ENCODE measurements at regions not wholly inside any gene's neighbourhood (a gene's known extent, or its start where the extent isn't known, plus 50 kb on each side); places are given as distances from the start of the nearest gene placed in this dataset.

DNA sequence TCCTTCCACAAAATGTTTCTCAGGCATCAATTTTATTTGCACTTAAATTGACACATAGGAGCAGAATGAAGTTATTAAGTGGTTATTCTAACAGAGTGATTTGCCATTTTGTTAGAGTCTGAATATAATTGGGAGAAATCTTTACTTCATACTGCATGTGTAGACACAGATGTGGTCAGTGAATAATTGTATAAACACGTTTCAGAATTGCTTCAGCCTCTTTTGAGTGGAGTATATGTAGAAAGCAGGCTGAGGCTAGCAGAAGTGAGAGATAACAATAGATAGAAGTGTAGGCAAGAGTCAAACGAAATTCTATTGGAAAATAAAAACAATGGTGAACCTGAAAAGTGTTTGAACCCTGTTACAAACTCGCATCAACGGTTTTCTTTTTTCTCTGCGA is 270.7 kb downstream of the TMEM167A start:
- Histone ChIP-seq H3K4me3 (ENCODE audit: severe bottlenecking) (no peak overlapping the region), H3K27ac (ENCODE audit: poor library complexity, severe bottlenecking) (no peak overlapping the region), H3K4me1 (ENCODE audit: insufficient read depth, poor library complexity, severe bottlenecking) (no peaks in the 10 kb centered on the region), H3K9me3 (ENCODE audit: severe bottlenecking) (no peaks in the 10 kb centered on the region), H3K27me3 (ENCODE audit: insufficient read depth, poor library complexity, severe bottlenecking) (no peaks in the 10 kb centered on the region), H3K36me3 (ENCODE audit: low read depth) (no peaks in the 10 kb centered on the region)
- TF ChIP-seq, protein P1, sequence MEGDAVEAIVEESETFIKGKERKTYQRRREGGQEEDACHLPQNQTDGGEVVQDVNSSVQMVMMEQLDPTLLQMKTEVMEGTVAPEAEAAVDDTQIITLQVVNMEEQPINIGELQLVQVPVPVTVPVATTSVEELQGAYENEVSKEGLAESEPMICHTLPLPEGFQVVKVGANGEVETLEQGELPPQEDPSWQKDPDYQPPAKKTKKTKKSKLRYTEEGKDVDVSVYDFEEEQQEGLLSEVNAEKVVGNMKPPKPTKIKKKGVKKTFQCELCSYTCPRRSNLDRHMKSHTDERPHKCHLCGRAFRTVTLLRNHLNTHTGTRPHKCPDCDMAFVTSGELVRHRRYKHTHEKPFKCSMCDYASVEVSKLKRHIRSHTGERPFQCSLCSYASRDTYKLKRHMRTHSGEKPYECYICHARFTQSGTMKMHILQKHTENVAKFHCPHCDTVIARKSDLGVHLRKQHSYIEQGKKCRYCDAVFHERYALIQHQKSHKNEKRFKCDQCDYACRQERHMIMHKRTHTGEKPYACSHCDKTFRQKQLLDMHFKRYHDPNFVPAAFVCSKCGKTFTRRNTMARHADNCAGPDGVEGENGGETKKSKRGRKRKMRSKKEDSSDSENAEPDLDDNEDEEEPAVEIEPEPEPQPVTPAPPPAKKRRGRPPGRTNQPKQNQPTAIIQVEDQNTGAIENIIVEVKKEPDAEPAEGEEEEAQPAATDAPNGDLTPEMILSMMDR (IDR thresholded peaks at IDR 0.05; ENCODE audit: poor library complexity, severe bottlenecking), result no peak
- ATAC-seq (ENCODE audit: low read depth) (peak; percentile 90), DNase-seq (ENCODE audit: low spot score) (no peak)

DNA sequence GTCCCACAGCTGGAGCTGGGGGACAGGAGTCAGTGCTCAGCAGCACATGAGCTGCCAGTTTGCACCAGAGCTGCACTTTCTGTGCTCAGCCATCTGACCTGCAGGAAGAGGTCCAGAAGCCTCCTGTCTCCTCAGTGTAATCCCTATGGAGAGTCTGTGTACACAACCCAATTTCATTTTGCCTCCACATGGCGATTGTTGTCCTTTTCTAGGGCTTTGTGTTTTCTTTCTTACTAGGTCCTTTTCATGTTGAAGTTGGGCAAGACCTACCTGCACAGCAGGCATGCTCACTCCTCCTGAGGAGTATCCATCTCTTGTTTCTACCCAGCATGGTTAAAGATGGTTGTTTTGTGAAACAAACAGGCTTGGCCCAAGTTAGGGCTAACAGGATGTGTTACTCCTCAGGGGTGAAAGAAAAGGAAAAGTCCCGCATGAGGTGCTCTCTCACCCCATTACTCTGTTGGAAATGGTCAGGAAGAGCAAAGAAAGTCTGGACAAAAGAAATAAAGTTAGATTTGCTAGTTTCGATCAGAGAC is 273.0 kb downstream of the TMEM167A start:
- no peaks in the 10 kb centered on the region for H3K9me3 ChIP-seq (ENCODE audit: severe bottlenecking)
- no peak for ATAC-seq (ENCODE audit: low read depth)

DNA sequence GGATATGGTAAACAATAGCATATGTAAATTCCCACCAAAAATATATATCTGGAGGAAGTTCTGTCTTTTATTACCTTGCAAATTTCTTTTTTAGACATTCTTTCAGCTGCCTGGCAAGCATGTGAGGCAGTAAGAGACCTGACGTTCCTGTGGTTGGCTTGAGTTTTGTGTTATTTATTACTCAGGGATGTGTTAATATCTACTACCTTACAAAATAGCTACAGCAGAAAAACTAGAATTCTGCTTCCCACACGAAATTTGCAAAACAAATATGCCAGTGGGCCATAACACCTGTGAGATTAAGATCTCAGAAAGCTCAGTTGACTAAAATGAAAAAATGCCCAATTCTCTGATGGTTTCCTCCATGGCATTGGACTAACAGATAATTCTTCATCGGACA is 274.2 kb downstream of the TMEM167A start:
- TF ChIP-seq, protein P1 (IDR thresholded peaks at IDR 0.05; ENCODE audit: poor library complexity, severe bottlenecking), result no peak
- no peaks in the 10 kb centered on the region for H3K9me3 ChIP-seq (ENCODE audit: severe bottlenecking)
- ATAC-seq (ENCODE audit: low read depth), result no peak
- DNase-seq (ENCODE audit: low spot score), result no peak
- no peaks in the 10 kb centered on the region for H3K4me1 ChIP-seq (ENCODE audit: insufficient read depth, poor library complexity, severe bottlenecking)
- no peak overlapping the region for H3K27ac ChIP-seq (ENCODE audit: poor library complexity, severe bottlenecking)
- no peaks in the 10 kb centered on the region for H3K36me3 ChIP-seq (ENCODE audit: low read depth)
- peaks cover 4% of the 10 kb centered on the region for H3K27me3 ChIP-seq (ENCODE audit: insufficient read depth, poor library complexity, severe bottlenecking)
- no peak overlapping the region for H3K4me3 ChIP-seq (ENCODE audit: severe bottlenecking)

More for the DNA sequence above, 273.0 kb downstream of the TMEM167A start:
- no peak for DNase-seq (ENCODE audit: low spot score)
- no peaks in the 10 kb centered on the region for H3K36me3 ChIP-seq (ENCODE audit: low read depth)
- H3K27ac ChIP-seq (ENCODE audit: poor library complexity, severe bottlenecking), result no peak overlapping the region
- H3K27me3 ChIP-seq (ENCODE audit: insufficient read depth, poor library complexity, severe bottlenecking), result no peaks in the 10 kb centered on the region
- H3K4me3 ChIP-seq (ENCODE audit: severe bottlenecking), result no peak overlapping the region
- H3K4me1 ChIP-seq (ENCODE audit: insufficient read depth, poor library complexity, severe bottlenecking), result no peaks in the 10 kb centered on the region
- TF ChIP-seq, protein P1 (IDR thresholded peaks at IDR 0.05; ENCODE audit: poor library complexity, severe bottlenecking), result no peak

DNA sequence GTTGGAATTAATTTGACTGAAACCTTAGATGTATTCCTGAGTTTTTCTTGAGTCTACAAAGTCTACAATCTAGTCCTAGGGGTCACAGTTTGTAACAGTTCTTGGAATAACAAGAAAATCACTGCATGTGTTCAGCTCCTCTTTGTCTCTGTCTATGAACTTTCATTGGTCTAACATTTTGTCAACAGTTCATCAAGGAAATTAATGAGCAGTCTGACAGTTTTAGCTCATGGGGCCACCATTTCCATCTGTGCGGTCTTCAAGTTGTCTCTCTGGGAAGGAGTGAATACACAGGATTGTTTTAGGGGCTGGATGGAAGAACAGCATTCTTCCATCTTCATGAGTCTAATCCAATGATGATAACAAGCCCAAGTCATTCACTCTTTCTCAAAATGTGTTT is 276.4 kb downstream of the TMEM167A start:
- Histone ChIP-seq H3K27ac (ENCODE audit: poor library complexity, severe bottlenecking) (no peak overlapping the region), H3K4me1 (ENCODE audit: insufficient read depth, poor library complexity, severe bottlenecking) (no peaks in the 10 kb centered on the region), H3K36me3 (ENCODE audit: low read depth) (no peaks in the 10 kb centered on the region), H3K27me3 (ENCODE audit: insufficient read depth, poor library complexity, severe bottlenecking) (peaks cover 7% of the 10 kb centered on the region), H3K4me3 (ENCODE audit: severe bottlenecking) (no peak overlapping the region), H3K9me3 (ENCODE audit: severe bottlenecking) (no peaks in the 10 kb centered on the region)
- TF ChIP-seq, protein P1 (IDR thresholded peaks at IDR 0.05; ENCODE audit: poor library complexity, severe bottlenecking), result no peak
- ATAC-seq (ENCODE audit: low read depth) (no peak), DNase-seq (ENCODE audit: low spot score) (no peak)

DNA sequence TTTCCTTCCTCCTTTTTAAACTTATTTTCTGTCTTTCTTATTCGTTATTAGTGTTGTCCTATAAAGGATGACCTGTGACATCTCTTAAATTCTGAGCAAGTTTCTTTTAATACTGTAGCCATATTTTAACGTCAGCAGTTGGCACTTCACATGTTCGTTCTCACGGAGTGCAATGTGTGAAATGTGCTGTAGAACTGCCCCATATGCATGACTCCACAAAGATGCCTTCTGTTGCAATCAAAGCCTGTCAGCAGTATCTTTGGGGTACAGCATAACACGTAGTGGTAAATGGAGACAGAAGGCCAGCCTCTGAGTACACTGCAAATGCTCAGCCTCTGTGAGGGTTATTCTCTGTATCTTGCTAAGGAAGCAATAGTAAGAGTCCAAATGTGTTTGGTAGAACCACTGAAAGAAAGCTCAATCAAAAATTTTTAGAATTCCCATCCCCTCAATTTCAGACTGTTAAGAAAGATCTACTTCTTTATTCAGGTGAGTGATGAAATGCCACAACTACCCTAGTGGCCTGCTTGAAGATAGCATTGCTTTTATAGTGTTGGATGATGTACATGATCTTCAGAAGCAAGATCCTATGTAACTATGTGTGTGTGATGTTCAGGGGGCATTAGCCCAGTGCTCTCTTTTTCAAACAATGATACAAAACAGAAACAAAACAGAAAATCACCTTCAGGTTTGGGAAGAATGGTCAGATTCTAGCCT is 277.7 kb downstream of the TMEM167A start:
- TF ChIP-seq, protein P1 (IDR thresholded peaks at IDR 0.05; ENCODE audit: poor library complexity, severe bottlenecking), result peak; percentile 14
- Histone ChIP-seq H3K27me3 (ENCODE audit: insufficient read depth, poor library complexity, severe bottlenecking) (peaks cover 7% of the 10 kb centered on the region), H3K4me1 (ENCODE audit: insufficient read depth, poor library complexity, severe bottlenecking) (no peaks in the 10 kb centered on the region), H3K4me3 (ENCODE audit: severe bottlenecking) (no peak overlapping the region), H3K36me3 (ENCODE audit: low read depth) (no peaks in the 10 kb centered on the region), H3K27ac (ENCODE audit: poor library complexity, severe bottlenecking) (no peak overlapping the region), H3K9me3 (ENCODE audit: severe bottlenecking) (no peaks in the 10 kb centered on the region)
- DNase-seq (ENCODE audit: low spot score), result no peak
- ATAC-seq (ENCODE audit: low read depth), result peak; percentile 27; the same call in 1 of the 3 replicates

Data from RWPE2 (cell line).